ENCODE measurements at regions not wholly inside any gene's neighbourhood (a gene's known extent, or its start where the extent isn't known, plus 50 kb on each side); places are given as distances from the start of the nearest gene placed in this dataset.

- POLR2A ChIA-PET, result no interaction called here
Measured at GRCh38 chr7:138350701-138351357, 109.2 kb upstream of the TRIM24 start.

GRCh38 chr7:138352570-138353461, 107.2 kb upstream of the TRIM24 start:
- Mint-ChIP-seq H3K27ac (no peak overlapping the region), H3K4me1 (no peaks in the 10 kb centered on the region), H3K36me3 (peaks cover 0 to 6% (median 0%) of the 10 kb centered on the region in 5 donors), H3K9me3 (peaks cover 0 to 22% (median 11%) of the 10 kb centered on the region in 11 donors), H3K27me3 (no peaks in the 10 kb centered on the region), H3K4me3 (no peak overlapping the region)
- DNase-seq, result no peak
- Histone ChIP-seq H3K27me3 (ENCODE audit: control insufficient read depth in 2 of 2, insufficient read depth in 2 of 2, low read length in 2 of 2) (no peaks in the 10 kb centered on the region), H3K4me3 (ENCODE audit: low read length) (no peak overlapping the region), H3K27ac (ENCODE audit: low read depth, low read length) (no peak overlapping the region), H3K36me3 (ENCODE audit: control insufficient read depth in 2 of 3, insufficient read depth in 3 of 3, low read length in 3 of 3) (no peaks in the 10 kb centered on the region), H3K4me1 (ENCODE audit: control insufficient read depth in 2 of 2, insufficient read depth in 2 of 2, low read length in 2 of 2) (no peaks in the 10 kb centered on the region), H3K9me3 (ENCODE audit: control insufficient read depth in 2 of 3, low read length in 3 of 3) (peaks cover 0 to 6% (median 0%) of the 10 kb centered on the region in 3 experiments)
- no peak for ATAC-seq
- intact Hi-C loops (cut with micrococcal nuclease), result no loop called here
- ChIA-PET CTCF (no interaction called here), POLR2A (no interaction called here)

More at GRCh38 chr7:138350701-138351357, 109.2 kb upstream of the TRIM24 start:
- H3K27ac ChIP-seq (ENCODE audit: low read depth, low read length), result no peak overlapping the region
- no peaks in the 10 kb centered on the region for H3K27me3 ChIP-seq (ENCODE audit: control insufficient read depth in 2 of 2, insufficient read depth in 2 of 2, low read length in 2 of 2)
- Mint-ChIP-seq H3K36me3 (peaks cover 0 to 6% (median 0%) of the 10 kb centered on the region in 5 donors), H3K27ac (no peak overlapping the region), H3K4me1 (no peaks in the 10 kb centered on the region), H3K27me3 (no peaks in the 10 kb centered on the region), H3K4me3 (no peak overlapping the region), H3K9me3 (peaks cover 7 to 30% (median 15%) of the 10 kb centered on the region in 11 donors)
- ATAC-seq (no peak), DNase-seq (no peak)
- CTCF ChIA-PET, result no interaction called here
- H3K4me1 ChIP-seq (ENCODE audit: control insufficient read depth in 2 of 2, insufficient read depth in 2 of 2, low read length in 2 of 2), result no peaks in the 10 kb centered on the region
- no peak overlapping the region for H3K4me3 ChIP-seq (ENCODE audit: low read length)
- no peaks in the 10 kb centered on the region for H3K36me3 ChIP-seq (ENCODE audit: control insufficient read depth in 2 of 3, insufficient read depth in 3 of 3, low read length in 3 of 3)
- H3K9me3 ChIP-seq (ENCODE audit: control insufficient read depth in 2 of 3, low read length in 3 of 3), result peaks cover 0 to 7% (median 0%) of the 10 kb centered on the region in 3 experiments
- intact Hi-C loops (cut with micrococcal nuclease), result no loop called here

GRCh38 chr7:138354066-138354465, 106.0 kb upstream of the TRIM24 start:
- no peaks in the 10 kb centered on the region for H3K27me3 Mint-ChIP-seq

GRCh38 chr7:138355254-138355653, 104.8 kb upstream of the TRIM24 start:
- no peak overlapping the region for H3K4me3 ChIP-seq (ENCODE audit: low read length)
- intact Hi-C loops (cut with micrococcal nuclease), result no loop called here
- H3K27ac ChIP-seq (ENCODE audit: low read depth, low read length), result no peak overlapping the region
- no peaks in the 10 kb centered on the region for H3K4me1 ChIP-seq (ENCODE audit: control insufficient read depth in 2 of 2, insufficient read depth in 2 of 2, low read length in 2 of 2)
- ATAC-seq, result no peak
- peaks cover 0 to 13% (median 9%) of the 10 kb centered on the region in 11 donors for H3K9me3 Mint-ChIP-seq
- no peaks in the 10 kb centered on the region for H3K27me3 ChIP-seq (ENCODE audit: control insufficient read depth in 2 of 2, insufficient read depth in 2 of 2, low read length in 2 of 2)
- ChIA-PET CTCF (no interaction called here), POLR2A (no interaction called here)
- no peak for DNase-seq
- no peaks in the 10 kb centered on the region for H3K27me3 Mint-ChIP-seq
- peaks cover 0 to 6% (median 0%) of the 10 kb centered on the region in 3 experiments for H3K9me3 ChIP-seq (ENCODE audit: control insufficient read depth in 2 of 3, low read length in 3 of 3)
- H3K36me3 ChIP-seq (ENCODE audit: control insufficient read depth in 2 of 3, insufficient read depth in 3 of 3, low read length in 3 of 3), result no peaks in the 10 kb centered on the region
- no peak overlapping the region for H3K27ac Mint-ChIP-seq
- H3K36me3 Mint-ChIP-seq, result peaks cover 0 to 6% (median 0%) of the 10 kb centered on the region in 5 donors
- no peak overlapping the region for H3K4me3 Mint-ChIP-seq
- peaks cover 0 to 2% (median 0%) of the 10 kb centered on the region in 7 donors for H3K4me1 Mint-ChIP-seq

More at GRCh38 chr7:138354066-138354465, 106.0 kb upstream of the TRIM24 start:
- no peak for ATAC-seq
- H3K36me3 Mint-ChIP-seq, result peaks cover 0 to 6% (median 0%) of the 10 kb centered on the region in 5 donors
- no peak overlapping the region for H3K4me3 Mint-ChIP-seq
- H3K27me3 ChIP-seq (ENCODE audit: control insufficient read depth in 2 of 2, insufficient read depth in 2 of 2, low read length in 2 of 2), result no peaks in the 10 kb centered on the region
- H3K4me1 Mint-ChIP-seq, result no peaks in the 10 kb centered on the region
- H3K9me3 ChIP-seq (ENCODE audit: control insufficient read depth in 2 of 3, low read length in 3 of 3), result peaks cover 0 to 6% (median 0%) of the 10 kb centered on the region in 3 experiments
- ChIA-PET POLR2A (interaction anchor here (0.7 kb wide), 1 partner anchor 103 kb away, joined by 4 read pairs; no protein-coding TSS in a partner anchor), CTCF (no interaction called here)
- no peak overlapping the region for H3K27ac ChIP-seq (ENCODE audit: low read depth, low read length)
- DNase-seq, result no peak
- intact Hi-C loops (cut with micrococcal nuclease), result no loop called here
- no peaks in the 10 kb centered on the region for H3K36me3 ChIP-seq (ENCODE audit: control insufficient read depth in 2 of 3, insufficient read depth in 3 of 3, low read length in 3 of 3)
- H3K9me3 Mint-ChIP-seq, result peaks cover 0 to 20% (median 10%) of the 10 kb centered on the region in 11 donors
- no peak overlapping the region for H3K4me3 ChIP-seq (ENCODE audit: low read length)
- H3K4me1 ChIP-seq (ENCODE audit: control insufficient read depth in 2 of 2, insufficient read depth in 2 of 2, low read length in 2 of 2), result no peaks in the 10 kb centered on the region
- no peak overlapping the region for H3K27ac Mint-ChIP-seq

GRCh38 chr7:138358850-138359341, 101.2 kb upstream of the TRIM24 start:
- ChIA-PET POLR2A (no interaction called here), CTCF (interaction anchor here (0.5 kb wide), 1 partner anchor 76 kb away, joined by 3 read pairs; no protein-coding TSS in a partner anchor)
- Mint-ChIP-seq H3K4me1 (peaks cover 0 to 2% (median 0%) of the 10 kb centered on the region in 7 donors), H3K4me3 (no peak overlapping the region), H3K27me3 (no peaks in the 10 kb centered on the region), H3K36me3 (no peaks in the 10 kb centered on the region), H3K27ac (no peak overlapping the region), H3K9me3 (peaks cover 0 to 5% (median 0%) of the 10 kb centered on the region in 11 donors)
- no peaks in the 10 kb centered on the region for H3K27me3 ChIP-seq (ENCODE audit: control insufficient read depth in 2 of 2, insufficient read depth in 2 of 2, low read length in 2 of 2)
- no peak overlapping the region for H3K4me3 ChIP-seq (ENCODE audit: low read length)
- no peaks in the 10 kb centered on the region for H3K9me3 ChIP-seq (ENCODE audit: control insufficient read depth in 2 of 3, low read length in 3 of 3)
- H3K4me1 ChIP-seq (ENCODE audit: control insufficient read depth in 2 of 2, insufficient read depth in 2 of 2, low read length in 2 of 2), result no peaks in the 10 kb centered on the region
- DNase-seq, result no peak
- H3K27ac ChIP-seq (ENCODE audit: low read depth, low read length), result no peak overlapping the region
- intact Hi-C loops (cut with micrococcal nuclease), result no loop called here
- no peaks in the 10 kb centered on the region for H3K36me3 ChIP-seq (ENCODE audit: control insufficient read depth in 2 of 3, insufficient read depth in 3 of 3, low read length in 3 of 3)
- ATAC-seq, result no peak

GRCh38 chr7:138359870-138360559, 100.0 kb upstream of the TRIM24 start:
- ChIA-PET POLR2A (no interaction called here), CTCF (interaction anchor here (0.6 kb wide), 1 partner anchor 428 kb away, joined by 6 read pairs; no protein-coding TSS in a partner anchor)
- Histone ChIP-seq H3K4me3 (ENCODE audit: low read length) (no peak overlapping the region), H3K36me3 (ENCODE audit: control insufficient read depth in 2 of 3, insufficient read depth in 3 of 3, low read length in 3 of 3) (no peaks in the 10 kb centered on the region), H3K4me1 (ENCODE audit: control insufficient read depth in 2 of 2, insufficient read depth in 2 of 2, low read length in 2 of 2) (no peaks in the 10 kb centered on the region), H3K27me3 (ENCODE audit: control insufficient read depth in 2 of 2, insufficient read depth in 2 of 2, low read length in 2 of 2) (no peaks in the 10 kb centered on the region), H3K27ac (ENCODE audit: low read depth, low read length) (no peak overlapping the region), H3K9me3 (ENCODE audit: control insufficient read depth in 2 of 3, low read length in 3 of 3) (no peaks in the 10 kb centered on the region)
- no peaks in the 10 kb centered on the region for H3K27me3 Mint-ChIP-seq
- ATAC-seq, result no peak
- peaks cover 0 to 1% (median 0%) of the 10 kb centered on the region in 11 donors for H3K9me3 Mint-ChIP-seq
- H3K4me1 Mint-ChIP-seq, result peaks cover 0 to 2% (median 0%) of the 10 kb centered on the region in 7 donors
- no peak overlapping the region for H3K27ac Mint-ChIP-seq
- H3K4me3 Mint-ChIP-seq, result no peak overlapping the region
- H3K36me3 Mint-ChIP-seq, result no peaks in the 10 kb centered on the region
- no peak for DNase-seq
- intact Hi-C loops (cut with micrococcal nuclease), result no loop called here
